Bone marrow (tissue), 2 donors: ENCODE measurements at regions not wholly inside any gene's neighbourhood (a gene's known extent, or its start where the extent isn't known, plus 50 kb on each side); places are given as distances from the start of the nearest gene placed in this dataset.
"Not testable (repeated sequence)": the region's sequence is repeated elsewhere in the genome, so short reads cannot be mapped to it uniquely, and the experiment has no call there.

Source experiments
- DNase-seq, 2 donors: peaks; one replicate each; lab custom pipeline; 2025; lab: John Stamatoyannopoulos, UW

- DNase-seq: no peak
Measured at GRCh38 chrX:131595120-131595519, 51.2 kb downstream of the OR13H1 start.

GRCh38 chrX:131607792-131608369, 64.0 kb downstream of the OR13H1 start:
- DNase-seq: no peak

DNA sequence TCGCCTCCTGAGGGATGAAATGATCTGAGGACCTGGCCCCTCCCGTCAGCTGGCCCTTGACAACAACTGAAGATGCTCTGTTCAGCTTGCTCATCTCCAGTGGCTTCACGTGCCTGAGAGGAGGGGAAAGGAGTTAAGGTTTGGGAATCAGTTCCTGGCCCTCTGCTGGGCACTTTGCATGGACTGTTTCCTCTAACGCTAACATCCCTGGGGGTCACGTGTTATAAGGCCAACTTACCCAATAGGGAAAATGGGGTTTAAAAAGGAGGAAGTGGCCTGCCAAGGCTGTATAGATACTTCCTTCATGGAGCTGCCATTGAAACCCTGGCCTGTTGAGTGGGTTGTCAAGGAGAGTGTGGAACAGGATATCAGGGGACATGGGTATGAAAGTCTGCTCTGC, 65.6 kb downstream of the OR13H1 start:
- DNase-seq: no peak

- no peak for DNase-seq
Measured at GRCh38 chrX:131613260-131613659, 69.4 kb downstream of the OR13H1 start.

DNA sequence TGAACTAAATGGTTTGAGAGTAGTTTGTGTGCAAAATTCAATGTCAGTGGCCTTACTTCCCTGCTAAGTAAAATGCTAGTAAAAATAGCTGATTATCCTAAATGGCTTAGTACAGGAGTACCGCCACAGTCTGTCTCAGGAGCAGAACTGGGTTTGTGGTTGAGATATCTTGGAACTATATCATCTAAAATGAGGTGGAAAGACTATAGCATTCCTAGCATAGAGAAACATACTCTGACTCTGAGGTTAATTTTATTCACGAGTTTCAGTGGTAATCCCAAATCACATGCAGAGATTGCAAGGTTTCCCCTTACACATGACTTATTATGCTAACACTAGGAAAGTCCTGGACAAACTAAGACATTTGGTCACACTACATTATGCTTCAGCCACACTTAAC, 70.4 kb downstream of the OR13H1 start:
- no peak for DNase-seq

DNA sequence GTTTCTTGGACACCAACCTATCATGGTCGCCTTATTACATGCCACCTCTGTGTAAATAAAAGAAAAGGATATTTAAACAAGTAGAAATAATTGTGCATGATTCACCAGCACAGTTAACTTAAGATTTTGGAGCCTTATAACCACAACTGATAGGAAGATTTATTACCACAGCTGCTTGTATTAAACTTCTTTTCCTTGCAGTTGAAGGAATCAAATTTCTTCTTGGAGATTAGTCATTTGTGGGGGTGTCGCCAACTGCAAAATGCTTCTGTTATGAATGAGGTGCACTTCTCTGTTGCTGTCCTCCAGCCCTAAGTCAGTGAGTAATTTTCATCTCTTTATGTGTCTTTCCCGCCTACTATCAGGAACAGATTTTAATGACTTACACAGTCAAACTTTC, 73.3 kb downstream of the OR13H1 start:
- no peak for DNase-seq

- no peak for DNase-seq
Measured at GRCh38 chrX:131621650-131622049, 77.8 kb downstream of the OR13H1 start.

- no peak for DNase-seq
Measured at GRCh38 chrX:131626681-131627296, 82.9 kb downstream of the OR13H1 start.

GRCh38 chrX:131630534-131630933, 86.7 kb downstream of the OR13H1 start:
- DNase-seq: no peak

DNA sequence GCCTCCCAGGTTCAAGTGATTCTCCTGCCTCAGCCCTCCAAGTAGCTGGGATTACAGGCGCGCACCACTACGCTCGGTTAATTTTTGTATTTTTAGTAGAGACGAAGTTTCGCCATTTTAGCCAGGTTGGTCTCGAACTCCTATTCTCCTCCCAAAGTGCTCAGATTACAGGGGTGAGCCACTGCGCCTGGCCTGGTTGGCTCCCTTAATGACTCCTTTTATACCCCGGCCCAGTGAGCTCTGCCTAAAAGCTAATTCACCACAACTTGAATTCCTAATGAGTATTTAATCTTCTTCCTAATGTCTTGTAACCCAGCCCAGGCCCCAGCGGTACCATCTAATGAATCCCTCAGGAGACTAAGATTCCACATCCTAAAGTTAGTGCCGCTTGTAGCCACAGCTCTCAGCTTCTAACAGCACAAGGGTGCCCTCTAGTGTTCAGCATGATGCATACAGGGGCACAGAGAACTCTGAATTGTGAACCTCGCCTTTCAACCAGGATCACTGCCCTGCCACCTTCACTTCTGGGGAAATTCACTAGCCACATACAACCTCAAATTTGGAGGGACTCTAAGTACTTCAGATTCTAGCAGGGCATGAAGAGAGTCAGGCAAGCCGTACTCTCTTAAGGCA, 89.5 kb downstream of the OR13H1 start:
- DNase-seq: no peak

- DNase-seq: no peak
Measured at GRCh38 chrX:131634900-131635299, 91.0 kb downstream of the OR13H1 start.

DNA sequence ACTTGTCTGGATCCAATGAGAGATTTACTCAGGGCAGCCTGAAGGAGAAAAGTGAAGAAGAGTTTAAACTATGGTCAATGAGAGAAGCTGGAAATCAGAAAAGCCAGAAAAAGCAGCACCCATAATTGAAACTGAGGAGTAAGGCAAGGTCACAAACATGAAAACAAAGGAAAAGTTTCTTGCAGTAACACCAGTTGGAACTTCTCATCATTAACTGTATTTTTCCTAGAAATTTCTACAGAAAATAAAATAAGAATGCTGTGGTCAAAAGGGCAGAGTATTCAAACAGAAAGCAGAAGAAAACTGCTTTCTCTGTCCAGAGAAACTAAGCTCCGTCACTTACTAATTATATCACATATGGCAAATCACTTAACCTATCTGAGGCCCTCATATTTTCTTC, 102.2 kb downstream of the OR13H1 start:
- no peak for DNase-seq

- no peak for DNase-seq
Measured at GRCh38 chrX:131649741-131650140, 105.9 kb downstream of the OR13H1 start.

DNA sequence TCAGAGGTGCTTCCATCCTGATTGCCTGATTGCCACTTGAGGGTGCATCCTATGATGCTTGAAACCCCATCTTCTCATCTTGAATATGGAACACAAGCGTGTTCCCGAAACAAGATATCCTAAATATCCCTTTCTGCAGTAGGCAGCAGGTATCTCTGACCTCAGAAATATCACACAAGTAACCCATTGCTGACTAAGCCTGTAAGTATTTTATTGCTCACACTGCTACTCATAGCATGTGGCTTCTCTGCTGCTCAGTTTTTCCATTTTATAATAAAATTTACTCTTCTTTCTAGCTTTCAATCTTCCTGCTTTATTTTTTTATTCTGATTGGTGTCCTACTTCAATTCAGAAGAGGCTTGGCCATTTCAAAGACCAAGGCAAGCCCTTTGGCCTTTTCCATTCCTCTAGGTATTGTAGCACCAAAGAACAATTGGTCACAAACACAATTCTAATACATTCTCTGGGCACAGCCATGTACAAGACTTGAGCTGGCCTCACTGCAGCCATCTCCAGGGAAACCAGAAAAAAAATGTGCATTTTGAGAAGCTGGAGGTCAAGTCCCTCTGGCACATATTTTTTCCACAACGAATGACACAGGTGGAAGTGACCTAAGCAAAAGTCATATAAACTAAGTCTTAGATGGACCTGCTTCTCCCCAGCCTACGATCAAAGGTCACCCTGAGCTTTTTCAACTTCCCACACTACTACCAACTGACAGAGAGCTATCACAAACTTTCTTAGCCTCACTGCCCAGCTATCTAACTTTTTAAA, 107.0 kb downstream of the OR13H1 start:
- no peak for DNase-seq

- DNase-seq: not testable (repeated sequence)
Measured at GRCh38 chrX:131663726-131664125, 119.9 kb downstream of the OR13H1 start.

GRCh38 chrX:131671735-131672134, 127.9 kb downstream of the OR13H1 start:
- no peak for DNase-seq

- DNase-seq: no peak
Measured at GRCh38 chrX:131675596-131676194, 131.8 kb downstream of the OR13H1 start.

DNA sequence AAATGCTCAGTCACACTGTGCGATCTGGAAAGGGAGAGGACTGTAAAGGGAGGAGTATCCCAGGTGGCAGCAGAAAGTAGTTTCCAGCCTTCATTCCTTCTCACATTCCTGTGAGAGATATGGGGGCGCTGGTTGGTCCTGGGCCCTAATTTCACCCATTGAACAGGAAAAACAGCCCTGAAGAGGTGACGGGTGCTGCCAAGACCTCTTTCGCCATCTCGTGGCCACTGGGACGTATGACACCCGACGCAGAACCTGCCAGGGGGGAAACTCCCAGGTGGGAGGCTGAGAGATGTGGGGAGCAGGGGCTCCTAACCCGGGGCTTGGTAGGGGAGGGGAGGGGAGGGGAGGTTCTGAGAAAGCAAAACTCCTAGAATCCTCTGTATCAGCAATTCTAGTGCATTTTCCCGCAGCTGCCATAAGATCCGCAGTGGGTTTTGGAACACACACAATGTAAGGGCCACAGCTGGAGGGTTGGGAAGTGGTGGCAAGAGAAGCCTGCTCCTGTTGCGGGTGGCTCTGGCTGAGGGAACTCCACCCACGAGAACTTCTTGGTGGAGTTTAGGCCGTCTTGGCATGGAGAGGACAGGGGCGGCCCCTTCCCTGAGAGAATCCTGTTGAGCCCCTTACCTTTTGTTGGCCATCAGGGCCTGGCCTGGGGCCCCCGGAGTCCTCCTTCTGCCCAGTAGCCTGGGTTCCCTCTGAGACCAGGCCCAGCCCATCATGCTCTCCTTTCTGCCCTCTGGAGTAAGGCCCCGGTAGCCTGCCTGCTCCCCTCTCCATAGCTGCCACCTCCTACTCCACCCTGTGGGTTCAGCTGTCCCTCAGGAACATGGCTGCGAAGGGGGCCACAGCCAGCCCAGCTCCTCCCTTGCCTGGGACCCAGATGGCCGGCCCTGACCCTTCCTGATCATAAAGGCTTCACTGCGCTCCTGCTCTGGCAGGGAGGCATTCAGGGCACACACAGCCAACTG, 134.1 kb downstream of the OR13H1 start:
- DNase-seq: no peak

GRCh38 chrX:131682735-131683134, 138.9 kb downstream of the OR13H1 start:
- not testable (repeated sequence) for DNase-seq

DNA sequence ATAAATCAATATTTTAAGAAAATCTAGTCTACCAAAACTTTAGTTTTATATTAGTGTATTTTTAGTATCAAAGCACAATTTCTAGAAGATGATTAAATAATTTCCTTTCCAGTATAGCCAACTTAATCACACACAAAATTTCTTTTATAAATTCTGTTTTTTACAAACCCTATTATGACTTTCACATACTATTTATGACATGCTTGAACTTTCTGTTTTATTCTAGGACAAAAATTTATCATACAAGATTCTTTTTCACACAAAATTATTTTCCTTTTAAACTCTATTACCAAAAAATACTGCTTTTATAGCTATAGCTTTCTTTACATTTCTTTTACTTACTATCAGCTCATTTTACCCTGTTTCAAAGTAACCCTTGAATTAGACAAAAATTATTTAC, 149.5 kb downstream of the OR13H1 start:
- DNase-seq: no peak

DNA sequence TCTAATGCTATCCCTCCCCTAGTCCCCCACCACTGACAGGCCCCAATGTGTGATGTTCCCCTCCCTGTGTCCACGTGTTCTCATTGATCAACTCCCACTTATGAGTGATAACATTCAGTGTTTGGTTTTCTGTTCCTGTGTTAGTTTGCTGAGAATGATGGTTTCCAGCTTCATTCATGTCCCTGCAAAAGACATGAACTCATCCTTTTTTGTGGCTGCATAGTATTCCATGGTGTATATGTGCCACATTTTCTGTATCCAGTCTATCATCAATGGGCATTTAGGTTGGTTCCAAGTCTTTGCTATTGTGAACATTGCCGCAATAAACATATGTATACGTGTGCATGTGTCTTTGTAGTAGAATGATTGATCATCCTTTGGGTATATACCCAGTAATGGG, 153.1 kb downstream of the OR13H1 start:
- DNase-seq: not testable (repeated sequence)
